Astrocyte of the spinal cord (primary cell): ENCODE measurements at regions not wholly inside any gene's neighbourhood (a gene's known extent, or its start where the extent isn't known, plus 50 kb on each side); places are given as distances from the start of the nearest gene placed in this dataset.
"Not testable (repeated sequence)": the region's sequence is repeated elsewhere in the genome, so short reads cannot be mapped to it uniquely, and the experiment has no call there.

ENCODE experiments used
- DNase-seq: peaks from one replicate; pipeline ENCODE4 v3.0.0; 2011; ENCODE audit warnings: low read depth, low spot score
- H3K4me3 ChIP-seq: 2 replicates; pipeline ENCODE4 v1.5.1; 2011; ENCODE audit warnings: low read depth, mild to moderate bottlenecking, low read length, moderate library complexity
- in situ Hi-C: cut with HindIII; loops from 2 replicates; pipeline ENCODE4 v1.10.0; 2017; ENCODE audit warnings: low sequenced_read_pairs
- TF ChIP-seq, protein P1 (sequence below): IDR thresholded peaks from 2 replicates; pipeline ENCODE4 v1.5.1; 2012; ENCODE audit warnings: low read depth, mild to moderate bottlenecking, low read length, inconsistent platforms

DNA sequence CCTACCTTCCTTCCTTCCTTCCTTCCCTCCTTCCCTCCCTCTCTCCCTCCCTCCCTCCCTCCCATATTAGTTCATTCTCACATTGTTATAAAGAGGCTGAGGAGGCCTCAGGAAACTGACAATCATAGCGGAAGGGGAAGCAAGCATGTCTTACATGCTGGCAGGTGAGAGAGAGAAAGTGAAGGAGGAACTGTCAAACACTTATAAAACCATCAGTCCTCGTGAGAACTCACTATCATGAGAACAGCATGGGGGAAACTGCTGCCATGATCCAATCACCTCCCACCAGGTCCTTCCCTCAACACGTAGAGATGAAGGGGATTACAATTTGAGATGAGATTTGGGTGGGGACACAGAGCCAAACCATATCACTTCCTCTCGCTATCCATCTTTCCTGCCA lies 281.6 kb upstream of the FOXF1 start:
- no peak overlapping the region for H3K4me3 ChIP-seq
- in situ Hi-C loops, result no loop called here
- DNase-seq, result no peak
- TF ChIP-seq, protein P1, sequence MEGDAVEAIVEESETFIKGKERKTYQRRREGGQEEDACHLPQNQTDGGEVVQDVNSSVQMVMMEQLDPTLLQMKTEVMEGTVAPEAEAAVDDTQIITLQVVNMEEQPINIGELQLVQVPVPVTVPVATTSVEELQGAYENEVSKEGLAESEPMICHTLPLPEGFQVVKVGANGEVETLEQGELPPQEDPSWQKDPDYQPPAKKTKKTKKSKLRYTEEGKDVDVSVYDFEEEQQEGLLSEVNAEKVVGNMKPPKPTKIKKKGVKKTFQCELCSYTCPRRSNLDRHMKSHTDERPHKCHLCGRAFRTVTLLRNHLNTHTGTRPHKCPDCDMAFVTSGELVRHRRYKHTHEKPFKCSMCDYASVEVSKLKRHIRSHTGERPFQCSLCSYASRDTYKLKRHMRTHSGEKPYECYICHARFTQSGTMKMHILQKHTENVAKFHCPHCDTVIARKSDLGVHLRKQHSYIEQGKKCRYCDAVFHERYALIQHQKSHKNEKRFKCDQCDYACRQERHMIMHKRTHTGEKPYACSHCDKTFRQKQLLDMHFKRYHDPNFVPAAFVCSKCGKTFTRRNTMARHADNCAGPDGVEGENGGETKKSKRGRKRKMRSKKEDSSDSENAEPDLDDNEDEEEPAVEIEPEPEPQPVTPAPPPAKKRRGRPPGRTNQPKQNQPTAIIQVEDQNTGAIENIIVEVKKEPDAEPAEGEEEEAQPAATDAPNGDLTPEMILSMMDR, result no peak

DNA sequence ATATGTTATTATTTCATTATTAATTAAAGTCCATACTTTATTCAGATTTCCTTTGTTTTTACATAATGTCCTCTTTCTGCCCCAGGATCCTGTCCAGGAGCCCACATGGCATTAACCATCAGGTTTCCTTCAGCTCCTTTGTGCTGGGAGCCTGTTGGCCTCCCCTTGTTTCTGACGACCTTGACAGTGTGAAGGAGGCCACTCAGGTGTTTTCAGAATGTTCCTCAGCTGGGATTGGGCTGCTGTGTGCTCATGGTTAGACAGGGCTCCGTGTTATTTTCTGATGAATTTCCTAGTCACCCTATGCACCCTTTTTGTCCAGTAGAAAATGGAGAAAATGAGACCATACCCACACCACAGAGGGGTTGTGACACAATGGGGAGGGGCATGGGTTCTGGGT lies 281.0 kb upstream of the FOXF1 start:
- no peak overlapping the region for H3K4me3 ChIP-seq
- in situ Hi-C loops, result no loop called here
- TF ChIP-seq, protein P1, result no peak
- DNase-seq, result no peak

DNA sequence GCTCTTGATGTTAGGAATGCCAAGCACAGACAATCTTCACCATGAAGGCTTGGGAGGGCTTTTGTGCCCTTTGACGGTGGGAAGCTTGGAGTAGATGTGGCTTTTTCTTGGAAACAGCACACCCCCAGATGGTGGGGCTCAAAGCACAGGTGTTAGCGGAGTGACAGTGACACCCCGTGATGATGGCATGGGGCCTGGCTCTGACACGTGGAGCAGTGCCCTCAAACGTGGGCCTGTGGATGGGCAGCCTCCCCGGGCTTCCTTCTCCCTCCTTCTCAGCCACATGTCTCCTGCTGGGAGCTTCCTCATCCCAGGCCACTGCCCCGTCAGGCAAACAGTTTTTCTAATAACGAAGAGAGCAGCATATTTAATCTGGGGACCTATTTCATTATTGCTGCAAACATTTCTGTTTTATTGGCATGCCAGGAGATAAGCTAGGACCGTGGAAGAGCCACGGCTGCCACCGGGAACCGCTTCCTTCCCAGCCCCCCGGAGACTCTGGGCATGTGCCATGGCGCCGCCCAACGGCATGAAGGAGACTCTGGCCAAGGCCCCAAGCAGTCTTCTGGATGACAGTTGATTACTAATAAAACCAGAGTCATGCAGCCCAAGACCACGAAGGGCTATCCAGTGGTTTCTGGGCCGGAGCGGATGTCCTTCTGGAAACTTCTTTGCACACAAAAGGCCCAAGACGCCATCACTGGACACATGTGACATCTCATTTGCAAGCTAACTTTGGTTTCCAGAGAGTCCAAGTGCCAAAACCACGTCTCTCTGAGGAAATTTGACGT lies 280.3 kb upstream of the FOXF1 start:
- no peak for DNase-seq
- TF ChIP-seq, protein P1, result no peak
- in situ Hi-C loops, result no loop called here
- H3K4me3 ChIP-seq, result no peak overlapping the region

DNA sequence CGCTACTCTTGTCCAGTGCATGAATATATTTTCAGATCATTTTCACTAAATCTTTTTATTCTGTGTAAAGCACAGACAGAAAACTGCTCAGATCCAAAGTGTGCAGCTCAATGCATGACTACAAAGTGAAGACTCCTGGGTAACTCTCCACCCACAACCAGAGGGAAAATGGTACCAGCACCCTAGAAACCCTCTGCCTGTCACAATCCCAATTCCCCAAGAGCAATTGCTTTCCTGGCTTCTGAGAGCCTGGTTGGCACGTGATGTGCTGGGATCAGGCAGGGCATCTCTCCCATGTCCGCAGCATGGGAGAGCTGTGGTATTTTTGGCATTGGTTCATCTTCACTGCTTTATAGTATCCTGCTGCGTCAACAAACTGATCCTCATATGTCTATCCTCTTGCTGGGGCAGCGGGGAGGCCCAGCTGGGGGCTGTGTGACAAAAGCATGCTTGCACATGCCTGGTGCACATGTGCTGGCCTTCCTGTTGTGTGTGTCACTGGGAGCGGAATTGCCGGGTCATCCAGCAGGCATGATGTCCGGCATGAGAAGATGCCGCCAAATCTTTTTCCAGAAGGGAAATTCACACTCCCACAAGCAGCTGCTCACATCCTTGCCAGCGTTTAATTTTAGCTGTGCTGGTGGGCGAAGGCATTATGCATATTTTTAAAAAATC lies 278.9 kb upstream of the FOXF1 start:
- no peak overlapping the region for H3K4me3 ChIP-seq
- TF ChIP-seq, protein P1, result no peak
- no peak for DNase-seq
- in situ Hi-C loops, result no loop called here

DNA sequence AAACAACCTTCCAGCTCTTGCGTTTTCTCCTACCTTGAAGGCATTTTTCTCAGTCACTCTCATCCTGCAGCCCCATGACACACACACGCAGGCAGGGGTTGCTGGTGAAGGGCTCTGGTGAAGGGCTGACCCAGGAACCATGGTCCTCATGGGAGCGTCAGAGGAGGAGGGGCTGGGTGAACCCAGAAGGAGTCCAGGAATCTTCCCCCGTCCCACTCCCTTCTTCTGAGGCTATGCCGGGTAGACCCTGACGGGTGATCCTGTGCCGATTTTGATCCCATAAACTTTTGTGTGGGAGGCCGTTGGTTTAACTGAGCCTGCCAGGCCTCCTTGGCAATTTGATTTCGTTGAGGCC lies 278.4 kb upstream of the FOXF1 start:
- no peak for DNase-seq
- TF ChIP-seq, protein P1, result no peak
- no peak overlapping the region for H3K4me3 ChIP-seq
- in situ Hi-C loops, result no loop called here

DNA sequence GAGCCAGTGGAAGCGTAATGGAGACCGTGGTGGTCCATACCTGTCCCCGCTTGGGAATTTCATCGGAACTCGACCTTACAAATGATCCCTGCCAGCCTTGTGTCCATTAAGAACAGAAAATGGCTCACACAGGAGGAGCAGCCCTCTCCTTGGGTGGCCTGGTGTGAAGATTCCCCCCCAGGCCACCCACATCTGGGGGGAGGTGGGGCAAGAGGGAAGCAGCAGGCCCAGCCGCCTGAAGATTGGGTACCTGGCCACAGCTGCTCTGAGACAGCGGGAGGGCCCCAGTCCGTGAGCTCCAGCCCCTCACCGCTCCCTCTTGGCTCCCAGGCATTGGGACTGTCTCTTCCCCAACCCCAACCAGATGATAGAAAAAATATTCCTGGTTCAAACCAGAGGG lies 277.8 kb upstream of the FOXF1 start:
- in situ Hi-C loops, result no loop called here
- DNase-seq, result no peak
- TF ChIP-seq, protein P1, result no peak
- H3K4me3 ChIP-seq, result no peak overlapping the region

DNA sequence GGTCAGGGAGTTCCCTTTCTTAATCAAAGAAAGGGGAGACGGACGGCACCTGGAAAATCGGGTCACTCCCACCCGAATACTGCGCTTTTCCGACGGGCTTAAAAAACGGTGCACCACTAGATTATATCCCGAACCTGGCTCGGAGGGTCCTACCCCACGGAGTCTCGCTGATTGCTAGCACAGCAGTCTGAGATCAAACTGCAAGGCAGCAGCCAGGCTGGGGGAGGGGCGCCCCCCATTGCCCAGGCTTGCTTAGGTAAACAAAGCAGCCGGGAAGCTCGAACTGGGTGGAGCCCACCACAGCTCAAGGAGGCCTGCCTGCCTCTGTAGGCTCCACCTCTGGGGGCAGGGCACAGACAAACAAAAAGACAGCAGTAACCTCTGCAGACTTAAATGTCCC lies 276.8 kb upstream of the FOXF1 start:
- DNase-seq, H3K4me3 ChIP-seq, in situ Hi-C loops: not testable (repeated sequence)
